A673 (cell line): ENCODE measurements at regions not wholly inside any gene's neighbourhood (a gene's known extent, or its start where the extent isn't known, plus 50 kb on each side); places are given as distances from the start of the nearest gene placed in this dataset.

ENCODE experiments used
- EZH2 ChIP-seq: fragments of 200-600 bp; sonication (generic); IDR thresholded peaks from 2 replicates; pipeline ENCODE4 v1.6.1; 2017; ENCODE audit warnings: borderline replicate concordance, low read depth, mild to moderate bottlenecking, mixed read lengths, antibody characterized with exemption, low read length; ENCODE audit not compliant: poor library complexity, severe bottlenecking
- TF ChIP-seq, protein P1 (sequence below): fragments of 300-800, 200-600 bp; sonication (generic); conservative IDR thresholded peaks from 2 replicates; pipeline ENCODE4 v1.5.1; 2017; ENCODE audit warnings: low read depth, mild to moderate bottlenecking, antibody characterized with exemption, low read length, moderate library complexity, mixed read lengths

DNA sequence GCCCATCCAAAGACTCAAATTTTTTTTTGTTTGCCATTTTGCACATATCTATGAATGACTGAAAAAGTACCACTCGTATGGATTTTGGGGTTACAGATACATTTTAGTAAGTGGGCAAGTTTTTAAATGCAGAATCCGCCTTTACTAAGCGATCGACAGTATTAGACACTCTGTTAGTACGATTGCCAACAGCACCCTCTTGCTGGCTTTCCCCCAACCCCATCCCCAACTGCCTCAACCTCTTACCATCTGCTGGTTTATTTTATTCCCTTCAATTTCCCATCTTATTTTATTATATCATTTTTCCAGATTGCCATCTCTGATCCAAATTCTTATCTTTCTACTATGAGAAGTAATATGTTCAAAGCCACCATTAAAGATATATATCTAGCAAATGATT is 244.8 kb downstream of the LRRIQ3 start:
- TF ChIP-seq, protein P1, sequence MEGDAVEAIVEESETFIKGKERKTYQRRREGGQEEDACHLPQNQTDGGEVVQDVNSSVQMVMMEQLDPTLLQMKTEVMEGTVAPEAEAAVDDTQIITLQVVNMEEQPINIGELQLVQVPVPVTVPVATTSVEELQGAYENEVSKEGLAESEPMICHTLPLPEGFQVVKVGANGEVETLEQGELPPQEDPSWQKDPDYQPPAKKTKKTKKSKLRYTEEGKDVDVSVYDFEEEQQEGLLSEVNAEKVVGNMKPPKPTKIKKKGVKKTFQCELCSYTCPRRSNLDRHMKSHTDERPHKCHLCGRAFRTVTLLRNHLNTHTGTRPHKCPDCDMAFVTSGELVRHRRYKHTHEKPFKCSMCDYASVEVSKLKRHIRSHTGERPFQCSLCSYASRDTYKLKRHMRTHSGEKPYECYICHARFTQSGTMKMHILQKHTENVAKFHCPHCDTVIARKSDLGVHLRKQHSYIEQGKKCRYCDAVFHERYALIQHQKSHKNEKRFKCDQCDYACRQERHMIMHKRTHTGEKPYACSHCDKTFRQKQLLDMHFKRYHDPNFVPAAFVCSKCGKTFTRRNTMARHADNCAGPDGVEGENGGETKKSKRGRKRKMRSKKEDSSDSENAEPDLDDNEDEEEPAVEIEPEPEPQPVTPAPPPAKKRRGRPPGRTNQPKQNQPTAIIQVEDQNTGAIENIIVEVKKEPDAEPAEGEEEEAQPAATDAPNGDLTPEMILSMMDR = no peak
- no peak for TF ChIP-seq EZH2
